ENCODE measurements at regions not wholly inside any gene's neighbourhood (a gene's known extent, or its start where the extent isn't known, plus 50 kb on each side); places are given as distances from the start of the nearest gene placed in this dataset.

DNA sequence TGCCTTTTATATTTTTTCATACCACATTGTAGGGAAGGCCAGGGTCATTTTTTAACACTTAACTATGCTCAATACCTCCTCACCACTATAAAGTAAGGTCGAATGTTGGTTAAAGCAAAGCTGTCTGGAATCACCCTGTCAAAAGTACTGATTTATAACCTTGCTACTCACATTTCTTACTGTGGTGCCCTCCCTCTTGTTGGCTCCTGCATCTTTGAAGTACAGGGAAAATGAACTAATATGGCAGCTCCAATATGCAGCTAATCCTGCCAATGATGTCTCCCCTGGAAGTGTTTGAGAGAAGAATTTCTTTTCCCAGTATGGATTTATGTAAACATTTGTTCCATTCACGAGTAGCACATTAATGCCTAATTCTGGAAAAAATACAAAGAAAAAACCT, 108.4 kb upstream of the RPS23 start:
- Histone ChIP-seq H3K27ac (ENCODE audit: poor library complexity, severe bottlenecking) (peak overlapping the region; percentile 92), H3K36me3 (ENCODE audit: low read depth) (no peaks in the 10 kb centered on the region)
- peak; percentile 53 for ATAC-seq (ENCODE audit: low read depth)

GRCh38 chr5:82384034-82384750, 106.0 kb upstream of the RPS23 start:
- Histone ChIP-seq H3K27me3 (ENCODE audit: insufficient read depth, poor library complexity, severe bottlenecking) (no peaks in the 10 kb centered on the region), H3K36me3 (ENCODE audit: low read depth) (no peaks in the 10 kb centered on the region), H3K9me3 (ENCODE audit: severe bottlenecking) (no peaks in the 10 kb centered on the region), H3K27ac (ENCODE audit: poor library complexity, severe bottlenecking) (no peak overlapping the region), H3K4me1 (ENCODE audit: insufficient read depth, poor library complexity, severe bottlenecking) (peaks cover 31% of the 10 kb centered on the region), H3K4me3 (ENCODE audit: severe bottlenecking) (no peak overlapping the region)
- DNase-seq (ENCODE audit: low spot score) (no peak), ATAC-seq (ENCODE audit: low read depth) (no peak)
- no peak for TF ChIP-seq CTCF (IDR thresholded peaks at IDR 0.05; ENCODE audit: poor library complexity, severe bottlenecking)

More for the DNA sequence above, 108.4 kb upstream of the RPS23 start:
- Histone ChIP-seq H3K9me3 (ENCODE audit: severe bottlenecking) (no peaks in the 10 kb centered on the region), H3K27me3 (ENCODE audit: insufficient read depth, poor library complexity, severe bottlenecking) (no peaks in the 10 kb centered on the region), H3K4me3 (ENCODE audit: severe bottlenecking) (no peak overlapping the region), H3K4me1 (ENCODE audit: insufficient read depth, poor library complexity, severe bottlenecking) (peaks cover 36% of the 10 kb centered on the region)
- no peak for TF ChIP-seq CTCF (IDR thresholded peaks at IDR 0.05; ENCODE audit: poor library complexity, severe bottlenecking)
- no peak for DNase-seq (ENCODE audit: low spot score)

DNA sequence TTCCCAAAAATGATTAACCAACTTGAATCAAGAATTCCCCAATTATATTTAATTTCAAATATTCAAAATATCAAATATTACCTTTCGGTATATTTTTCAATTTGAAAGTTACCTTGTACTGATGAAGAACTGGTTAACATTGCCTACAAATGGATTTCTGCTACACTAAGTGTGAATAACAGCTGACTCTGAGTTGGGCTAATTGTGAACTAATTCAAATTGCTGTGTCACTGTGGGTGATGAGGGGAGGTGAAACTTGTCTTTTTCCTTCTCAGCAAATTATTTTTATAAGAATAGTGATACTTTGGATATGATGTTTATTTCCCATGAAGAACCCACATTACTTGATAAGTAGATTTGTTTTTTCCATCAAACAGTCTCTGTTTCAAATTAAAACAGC, 103.4 kb upstream of the RPS23 start:
- Histone ChIP-seq H3K4me1 (ENCODE audit: insufficient read depth, poor library complexity, severe bottlenecking) (peaks cover 5% of the 10 kb centered on the region), H3K27ac (ENCODE audit: poor library complexity, severe bottlenecking) (no peak overlapping the region), H3K27me3 (ENCODE audit: insufficient read depth, poor library complexity, severe bottlenecking) (no peaks in the 10 kb centered on the region), H3K4me3 (ENCODE audit: severe bottlenecking) (no peak overlapping the region), H3K36me3 (ENCODE audit: low read depth) (no peaks in the 10 kb centered on the region), H3K9me3 (ENCODE audit: severe bottlenecking) (no peaks in the 10 kb centered on the region)
- no peak for TF ChIP-seq CTCF (IDR thresholded peaks at IDR 0.05; ENCODE audit: poor library complexity, severe bottlenecking)
- DNase-seq (ENCODE audit: low spot score), result no peak
- no peak for ATAC-seq (ENCODE audit: low read depth)

GRCh38 chr5:82376307-82376706, 98.2 kb upstream of the RPS23 start:
- H3K27me3 ChIP-seq (ENCODE audit: insufficient read depth, poor library complexity, severe bottlenecking), result no peaks in the 10 kb centered on the region
- no peaks in the 10 kb centered on the region for H3K9me3 ChIP-seq (ENCODE audit: severe bottlenecking)
- no peak overlapping the region for H3K27ac ChIP-seq (ENCODE audit: poor library complexity, severe bottlenecking)
- H3K4me3 ChIP-seq (ENCODE audit: severe bottlenecking), result no peak overlapping the region
- no peaks in the 10 kb centered on the region for H3K4me1 ChIP-seq (ENCODE audit: insufficient read depth, poor library complexity, severe bottlenecking)
- TF ChIP-seq CTCF (IDR thresholded peaks at IDR 0.05; ENCODE audit: poor library complexity, severe bottlenecking), result no peak
- H3K36me3 ChIP-seq (ENCODE audit: low read depth), result no peaks in the 10 kb centered on the region
- ATAC-seq (ENCODE audit: low read depth) (no peak), DNase-seq (ENCODE audit: low spot score) (no peak)

DNA sequence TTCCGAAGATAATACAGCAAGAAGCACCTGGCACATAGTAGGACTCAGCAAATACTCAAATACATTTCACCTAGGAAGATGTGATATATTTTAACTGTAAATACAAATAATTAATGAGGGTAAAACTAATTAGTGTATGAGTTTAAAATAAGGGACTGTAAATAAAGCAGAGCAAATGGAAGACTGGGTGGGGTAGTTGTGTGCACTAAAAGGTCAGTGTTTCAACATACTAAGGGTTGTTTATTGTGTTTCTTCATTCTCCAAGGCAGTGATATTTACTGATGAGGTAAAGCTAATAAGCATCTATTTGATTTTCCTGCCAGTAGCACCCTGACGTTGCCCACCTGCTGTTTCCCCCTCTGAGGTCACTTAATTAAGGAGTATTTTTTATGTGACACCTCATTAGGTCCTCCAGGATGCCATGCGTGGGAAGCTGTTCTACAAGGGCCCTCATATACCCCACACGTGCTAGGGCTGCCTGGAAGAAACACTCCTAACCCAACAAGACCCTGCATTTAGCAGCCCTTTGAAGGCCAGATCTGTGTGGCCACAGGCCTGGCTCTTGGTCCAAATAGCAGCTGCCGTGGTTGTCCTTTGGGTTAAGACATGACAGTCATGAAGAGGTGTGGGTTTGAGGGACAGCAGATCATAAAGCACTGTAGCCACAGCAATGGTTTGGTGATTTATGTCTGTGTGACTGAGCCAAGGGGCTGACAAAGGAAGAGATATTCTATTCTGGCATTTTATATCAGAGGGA, 97.5 kb upstream of the RPS23 start:
- Histone ChIP-seq H3K9me3 (ENCODE audit: severe bottlenecking) (no peaks in the 10 kb centered on the region), H3K27ac (ENCODE audit: poor library complexity, severe bottlenecking) (no peak overlapping the region), H3K27me3 (ENCODE audit: insufficient read depth, poor library complexity, severe bottlenecking) (no peaks in the 10 kb centered on the region), H3K4me3 (ENCODE audit: severe bottlenecking) (no peak overlapping the region), H3K36me3 (ENCODE audit: low read depth) (no peaks in the 10 kb centered on the region), H3K4me1 (ENCODE audit: insufficient read depth, poor library complexity, severe bottlenecking) (no peaks in the 10 kb centered on the region)
- DNase-seq (ENCODE audit: low spot score) (no peak), ATAC-seq (ENCODE audit: low read depth) (no peak)
- TF ChIP-seq CTCF (IDR thresholded peaks at IDR 0.05; ENCODE audit: poor library complexity, severe bottlenecking), result no peak

Measured in RWPE2 (cell line).